Panc1 (cell line): ENCODE measurements at regions not wholly inside any gene's neighbourhood (a gene's known extent, or its start where the extent isn't known, plus 50 kb on each side); places are given as distances from the start of the nearest gene placed in this dataset.
"Not testable (repeated sequence)": the region's sequence is repeated elsewhere in the genome, so short reads cannot be mapped to it uniquely, and the experiment has no call there.

ENCODE experiments used
- POLR2AphosphoS5 ChIP-seq: IDR thresholded peaks from 2 replicates; pipeline ENCODE4 v1.6.1; 2012; ENCODE audit warnings: mild to moderate bottlenecking, low read depth, low read length, moderate library complexity
- SIN3A ChIP-seq: IDR thresholded peaks from 2 replicates; pipeline ENCODE4 v1.6.1; 2012; ENCODE audit warnings: low read depth, mild to moderate bottlenecking, low read length, moderate library complexity, borderline replicate concordance; ENCODE audit not compliant: insufficient read depth
- TCF7L2 ChIP-seq: IDR thresholded peaks from 2 replicates; pipeline ENCODE4 v1.6.1; 2011; ENCODE audit warnings: mild to moderate bottlenecking, low read depth, low read length, inconsistent platforms
- TF ChIP-seq, protein P1 (sequence below): fragments of 450-650 bp; IDR thresholded peaks from 2 replicates; pipeline ENCODE4 v1.5.1; 2017; ENCODE audit warnings: mild to moderate bottlenecking
- TF ChIP-seq, protein P2 (sequence below), 2 experiments: IDR thresholded peaks; 2 replicates each; pipeline ENCODE4 v1.6.1; 2011 to 2012; ENCODE audit warnings: low read depth in 2 of 2, control low read depth in 1 of 2, low read length in 1 of 2, mild to moderate bottlenecking in 1 of 2, moderate library complexity in 1 of 2; ENCODE audit not compliant: insufficient read depth in 1 of 2

DNA sequence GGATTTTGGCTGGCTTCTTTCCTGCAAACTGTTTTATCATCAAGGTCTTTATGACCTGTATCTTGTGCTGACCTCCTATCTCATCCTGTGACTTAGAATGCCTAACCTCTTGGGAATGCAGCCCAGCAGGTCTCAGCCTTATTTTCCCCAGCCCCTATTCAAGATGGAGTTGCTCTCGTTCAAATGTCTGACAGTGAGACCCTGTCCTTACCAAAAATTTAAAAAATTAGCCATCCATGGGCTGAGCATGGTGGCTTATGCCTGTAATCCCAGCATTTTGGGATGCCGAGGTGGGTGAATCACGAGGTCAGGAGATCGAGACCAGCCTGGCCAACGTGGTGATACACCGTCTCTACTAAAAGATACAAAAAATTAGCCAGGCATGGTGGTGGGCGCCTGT is 64.9 kb upstream of the GPR158 start:
- TF ChIP-seq, protein P1, sequence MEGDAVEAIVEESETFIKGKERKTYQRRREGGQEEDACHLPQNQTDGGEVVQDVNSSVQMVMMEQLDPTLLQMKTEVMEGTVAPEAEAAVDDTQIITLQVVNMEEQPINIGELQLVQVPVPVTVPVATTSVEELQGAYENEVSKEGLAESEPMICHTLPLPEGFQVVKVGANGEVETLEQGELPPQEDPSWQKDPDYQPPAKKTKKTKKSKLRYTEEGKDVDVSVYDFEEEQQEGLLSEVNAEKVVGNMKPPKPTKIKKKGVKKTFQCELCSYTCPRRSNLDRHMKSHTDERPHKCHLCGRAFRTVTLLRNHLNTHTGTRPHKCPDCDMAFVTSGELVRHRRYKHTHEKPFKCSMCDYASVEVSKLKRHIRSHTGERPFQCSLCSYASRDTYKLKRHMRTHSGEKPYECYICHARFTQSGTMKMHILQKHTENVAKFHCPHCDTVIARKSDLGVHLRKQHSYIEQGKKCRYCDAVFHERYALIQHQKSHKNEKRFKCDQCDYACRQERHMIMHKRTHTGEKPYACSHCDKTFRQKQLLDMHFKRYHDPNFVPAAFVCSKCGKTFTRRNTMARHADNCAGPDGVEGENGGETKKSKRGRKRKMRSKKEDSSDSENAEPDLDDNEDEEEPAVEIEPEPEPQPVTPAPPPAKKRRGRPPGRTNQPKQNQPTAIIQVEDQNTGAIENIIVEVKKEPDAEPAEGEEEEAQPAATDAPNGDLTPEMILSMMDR: not testable (repeated sequence)
- TF ChIP-seq, protein P2, sequence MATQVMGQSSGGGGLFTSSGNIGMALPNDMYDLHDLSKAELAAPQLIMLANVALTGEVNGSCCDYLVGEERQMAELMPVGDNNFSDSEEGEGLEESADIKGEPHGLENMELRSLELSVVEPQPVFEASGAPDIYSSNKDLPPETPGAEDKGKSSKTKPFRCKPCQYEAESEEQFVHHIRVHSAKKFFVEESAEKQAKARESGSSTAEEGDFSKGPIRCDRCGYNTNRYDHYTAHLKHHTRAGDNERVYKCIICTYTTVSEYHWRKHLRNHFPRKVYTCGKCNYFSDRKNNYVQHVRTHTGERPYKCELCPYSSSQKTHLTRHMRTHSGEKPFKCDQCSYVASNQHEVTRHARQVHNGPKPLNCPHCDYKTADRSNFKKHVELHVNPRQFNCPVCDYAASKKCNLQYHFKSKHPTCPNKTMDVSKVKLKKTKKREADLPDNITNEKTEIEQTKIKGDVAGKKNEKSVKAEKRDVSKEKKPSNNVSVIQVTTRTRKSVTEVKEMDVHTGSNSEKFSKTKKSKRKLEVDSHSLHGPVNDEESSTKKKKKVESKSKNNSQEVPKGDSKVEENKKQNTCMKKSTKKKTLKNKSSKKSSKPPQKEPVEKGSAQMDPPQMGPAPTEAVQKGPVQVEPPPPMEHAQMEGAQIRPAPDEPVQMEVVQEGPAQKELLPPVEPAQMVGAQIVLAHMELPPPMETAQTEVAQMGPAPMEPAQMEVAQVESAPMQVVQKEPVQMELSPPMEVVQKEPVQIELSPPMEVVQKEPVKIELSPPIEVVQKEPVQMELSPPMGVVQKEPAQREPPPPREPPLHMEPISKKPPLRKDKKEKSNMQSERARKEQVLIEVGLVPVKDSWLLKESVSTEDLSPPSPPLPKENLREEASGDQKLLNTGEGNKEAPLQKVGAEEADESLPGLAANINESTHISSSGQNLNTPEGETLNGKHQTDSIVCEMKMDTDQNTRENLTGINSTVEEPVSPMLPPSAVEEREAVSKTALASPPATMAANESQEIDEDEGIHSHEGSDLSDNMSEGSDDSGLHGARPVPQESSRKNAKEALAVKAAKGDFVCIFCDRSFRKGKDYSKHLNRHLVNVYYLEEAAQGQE (IDR thresholded peaks at IDR 0.05; ENCODE audit: insufficient read depth in 1 of 2, low read depth in 2 of 2, low read length in 1 of 2): not testable (repeated sequence)
- TF ChIP-seq POLR2AphosphoS5, SIN3A, TCF7L2: not testable (repeated sequence)
